ENCODE measurements at regions not wholly inside any gene's neighbourhood (a gene's known extent, or its start where the extent isn't known, plus 50 kb on each side); places are given as distances from the start of the nearest gene placed in this dataset.

- no peaks in the 10 kb centered on the region for H3K27me3 ChIP-seq (ENCODE audit: insufficient read depth, low read length)
- no peaks in the 10 kb centered on the region for H3K9me3 ChIP-seq (ENCODE audit: control insufficient read depth in 1 of 2, low read length in 2 of 2)
- no peaks in the 10 kb centered on the region for H3K4me1 ChIP-seq (ENCODE audit: insufficient read depth, low read length)
- CTCF ChIA-PET (ENCODE audit: partially characterized antibody): no interaction called here
- H3K4me3 ChIP-seq (ENCODE audit: low read length in 2 of 2): no peak overlapping the region
- POLR2A ChIA-PET (ENCODE audit: partially characterized antibody): no interaction called here
- Mint-ChIP-seq H3K9me3 (peaks cover 0 to 4% (median 0%) of the 10 kb centered on the region in 8 donors), H3K36me3 (no peaks in the 10 kb centered on the region), H3K4me3 (no peak overlapping the region), H3K27ac (no peak overlapping the region), H3K4me1 (no peaks in the 10 kb centered on the region), H3K27me3 (no peaks in the 10 kb centered on the region)
- H3K36me3 ChIP-seq (ENCODE audit: insufficient read depth, low read length): no peaks in the 10 kb centered on the region
- DNase-seq: no peak
- intact Hi-C loops (cut with micrococcal nuclease): no loop called here
- no peak overlapping the region for H3K27ac ChIP-seq (ENCODE audit: low read depth, low read length)
Measured at GRCh38 chr4:158053086-158053485, 119.7 kb downstream of the GASK1B start.

- Mint-ChIP-seq H3K9me3 (peaks cover 0 to 4% (median 0%) of the 10 kb centered on the region in 8 donors), H3K27ac (no peak overlapping the region), H3K4me3 (no peak overlapping the region), H3K4me1 (no peaks in the 10 kb centered on the region), H3K36me3 (no peaks in the 10 kb centered on the region), H3K27me3 (no peaks in the 10 kb centered on the region)
- Histone ChIP-seq H3K27ac (ENCODE audit: low read depth, low read length) (no peak overlapping the region), H3K36me3 (ENCODE audit: insufficient read depth, low read length) (no peaks in the 10 kb centered on the region), H3K9me3 (ENCODE audit: control insufficient read depth in 1 of 2, low read length in 2 of 2) (no peaks in the 10 kb centered on the region), H3K4me3 (ENCODE audit: low read length in 2 of 2) (no peak overlapping the region), H3K27me3 (ENCODE audit: insufficient read depth, low read length) (no peaks in the 10 kb centered on the region), H3K4me1 (ENCODE audit: insufficient read depth, low read length) (no peaks in the 10 kb centered on the region)
- POLR2A ChIA-PET (ENCODE audit: partially characterized antibody): no interaction called here
- intact Hi-C loops (cut with micrococcal nuclease): no loop called here
- CTCF ChIA-PET (ENCODE audit: partially characterized antibody): no interaction called here
- no peak for DNase-seq
Measured at GRCh38 chr4:158051401-158052235, 121.2 kb downstream of the GASK1B start.

GRCh38 chr4:158050942-158051341, 121.9 kb downstream of the GASK1B start:
- H3K27me3 Mint-ChIP-seq: no peaks in the 10 kb centered on the region
- Histone ChIP-seq H3K9me3 (ENCODE audit: control insufficient read depth in 1 of 2, low read length in 2 of 2) (no peaks in the 10 kb centered on the region), H3K36me3 (ENCODE audit: insufficient read depth, low read length) (no peaks in the 10 kb centered on the region), H3K4me3 (ENCODE audit: low read length in 2 of 2) (no peak overlapping the region), H3K27me3 (ENCODE audit: insufficient read depth, low read length) (no peaks in the 10 kb centered on the region), H3K27ac (ENCODE audit: low read depth, low read length) (no peak overlapping the region), H3K4me1 (ENCODE audit: insufficient read depth, low read length) (no peaks in the 10 kb centered on the region)
- ChIA-PET CTCF (ENCODE audit: partially characterized antibody) (no interaction called here), POLR2A (ENCODE audit: partially characterized antibody) (no interaction called here)
- intact Hi-C loops (cut with micrococcal nuclease): no loop called here
- peaks cover 0 to 4% (median 0%) of the 10 kb centered on the region in 8 donors for H3K9me3 Mint-ChIP-seq
- DNase-seq: no peak
- H3K36me3 Mint-ChIP-seq: no peaks in the 10 kb centered on the region
- H3K4me3 Mint-ChIP-seq: no peak overlapping the region
- no peak overlapping the region for H3K27ac Mint-ChIP-seq
- no peaks in the 10 kb centered on the region for H3K4me1 Mint-ChIP-seq

- Mint-ChIP-seq H3K27ac (no peak overlapping the region), H3K4me1 (no peaks in the 10 kb centered on the region), H3K4me3 (no peak overlapping the region), H3K9me3 (peaks cover 0 to 6% (median 2%) of the 10 kb centered on the region in 8 donors), H3K36me3 (no peaks in the 10 kb centered on the region), H3K27me3 (no peaks in the 10 kb centered on the region)
- CTCF ChIA-PET (ENCODE audit: partially characterized antibody): no interaction called here
- no peak for DNase-seq
- no peak overlapping the region for H3K27ac ChIP-seq (ENCODE audit: low read depth, low read length)
- no peaks in the 10 kb centered on the region for H3K27me3 ChIP-seq (ENCODE audit: insufficient read depth, low read length)
- no peaks in the 10 kb centered on the region for H3K9me3 ChIP-seq (ENCODE audit: control insufficient read depth in 1 of 2, low read length in 2 of 2)
- POLR2A ChIA-PET (ENCODE audit: partially characterized antibody): no interaction called here
- intact Hi-C loops (cut with micrococcal nuclease): no loop called here
- no peaks in the 10 kb centered on the region for H3K4me1 ChIP-seq (ENCODE audit: insufficient read depth, low read length)
- no peak overlapping the region for H3K4me3 ChIP-seq (ENCODE audit: low read length in 2 of 2)
- no peaks in the 10 kb centered on the region for H3K36me3 ChIP-seq (ENCODE audit: insufficient read depth, low read length)
Measured at GRCh38 chr4:158046345-158046744, 126.5 kb downstream of the GASK1B start.

GRCh38 chr4:158043971-158044618, 128.7 kb downstream of the GASK1B start:
- H3K9me3 Mint-ChIP-seq: peaks cover 0 to 18% (median 5%) of the 10 kb centered on the region in 8 donors
- H3K27ac Mint-ChIP-seq: no peak overlapping the region
- no peaks in the 10 kb centered on the region for H3K27me3 Mint-ChIP-seq

GRCh38 chr4:158042591-158043030, 130.2 kb downstream of the GASK1B start:
- Mint-ChIP-seq H3K27me3 (no peaks in the 10 kb centered on the region), H3K36me3 (no peaks in the 10 kb centered on the region), H3K9me3 (peaks cover 0 to 21% (median 8%) of the 10 kb centered on the region in 8 donors), H3K27ac (no peak overlapping the region), H3K4me3 (no peak overlapping the region), H3K4me1 (no peaks in the 10 kb centered on the region)
- H3K27me3 ChIP-seq (ENCODE audit: insufficient read depth, low read length): no peaks in the 10 kb centered on the region
- POLR2A ChIA-PET (ENCODE audit: partially characterized antibody): no interaction called here
- no peaks in the 10 kb centered on the region for H3K36me3 ChIP-seq (ENCODE audit: insufficient read depth, low read length)
- CTCF ChIA-PET (ENCODE audit: partially characterized antibody): no interaction called here
- no peak overlapping the region for H3K27ac ChIP-seq (ENCODE audit: low read depth, low read length)
- no peak for DNase-seq
- no peaks in the 10 kb centered on the region for H3K9me3 ChIP-seq (ENCODE audit: control insufficient read depth in 1 of 2, low read length in 2 of 2)
- H3K4me1 ChIP-seq (ENCODE audit: insufficient read depth, low read length): no peaks in the 10 kb centered on the region
- intact Hi-C loops (cut with micrococcal nuclease): no loop called here
- no peak overlapping the region for H3K4me3 ChIP-seq (ENCODE audit: low read length in 2 of 2)

More at GRCh38 chr4:158043971-158044618, 128.7 kb downstream of the GASK1B start:
- intact Hi-C loops (cut with micrococcal nuclease): no loop called here
- no peaks in the 10 kb centered on the region for H3K4me1 Mint-ChIP-seq
- Histone ChIP-seq H3K4me3 (ENCODE audit: low read length in 2 of 2) (no peak overlapping the region), H3K4me1 (ENCODE audit: insufficient read depth, low read length) (no peaks in the 10 kb centered on the region), H3K36me3 (ENCODE audit: insufficient read depth, low read length) (no peaks in the 10 kb centered on the region), H3K27ac (ENCODE audit: low read depth, low read length) (no peak overlapping the region), H3K27me3 (ENCODE audit: insufficient read depth, low read length) (no peaks in the 10 kb centered on the region), H3K9me3 (ENCODE audit: control insufficient read depth in 1 of 2, low read length in 2 of 2) (no peaks in the 10 kb centered on the region)
- no peak overlapping the region for H3K4me3 Mint-ChIP-seq
- ChIA-PET CTCF (ENCODE audit: partially characterized antibody) (no interaction called here), POLR2A (ENCODE audit: partially characterized antibody) (no interaction called here)
- H3K36me3 Mint-ChIP-seq: no peaks in the 10 kb centered on the region
- no peak for DNase-seq

- no peaks in the 10 kb centered on the region for H3K27me3 ChIP-seq (ENCODE audit: insufficient read depth, low read length)
- no peaks in the 10 kb centered on the region for H3K9me3 ChIP-seq (ENCODE audit: control insufficient read depth in 1 of 2, low read length in 2 of 2)
- intact Hi-C loops (cut with micrococcal nuclease): no loop called here
- no peak overlapping the region for H3K4me3 ChIP-seq (ENCODE audit: low read length in 2 of 2)
- H3K4me1 ChIP-seq (ENCODE audit: insufficient read depth, low read length): no peaks in the 10 kb centered on the region
- Mint-ChIP-seq H3K36me3 (no peaks in the 10 kb centered on the region), H3K27me3 (no peaks in the 10 kb centered on the region), H3K9me3 (peaks cover 0 to 24% (median 8%) of the 10 kb centered on the region in 8 donors), H3K27ac (no peak overlapping the region), H3K4me1 (no peaks in the 10 kb centered on the region), H3K4me3 (no peak overlapping the region)
- no peak overlapping the region for H3K27ac ChIP-seq (ENCODE audit: low read depth, low read length)
- H3K36me3 ChIP-seq (ENCODE audit: insufficient read depth, low read length): no peaks in the 10 kb centered on the region
- CTCF ChIA-PET (ENCODE audit: partially characterized antibody): no interaction called here
- POLR2A ChIA-PET (ENCODE audit: partially characterized antibody): no interaction called here
- no peak for DNase-seq
Measured at GRCh38 chr4:158038718-158039117, 134.1 kb downstream of the GASK1B start.
